ENCODE measurements at regions not wholly inside any gene's neighbourhood (a gene's known extent, or its start where the extent isn't known, plus 50 kb on each side); places are given as distances from the start of the nearest gene placed in this dataset.
"Not testable (repeated sequence)": the region's sequence is repeated elsewhere in the genome, so short reads cannot be mapped to it uniquely, and the experiment has no call there.

DNA sequence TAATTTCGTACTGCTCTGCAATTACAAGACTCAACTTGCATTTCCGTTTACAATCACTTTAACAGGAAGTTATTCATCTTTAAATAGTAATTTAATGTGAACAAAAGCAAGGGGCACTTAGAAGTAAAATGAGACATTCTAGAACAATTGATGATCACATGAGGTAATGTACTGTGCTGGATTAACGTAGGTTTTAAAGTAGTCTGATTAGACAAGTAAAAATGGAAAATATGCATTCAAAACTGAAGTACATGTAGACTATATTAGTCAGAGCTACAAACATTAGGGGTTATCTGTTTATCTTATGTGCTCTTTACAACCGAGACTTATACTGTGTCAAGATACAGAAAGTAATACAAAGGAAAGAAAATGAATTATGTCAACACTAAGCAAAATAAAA is 1528.0 kb downstream of the SLITRK5 start:
- no peaks in the 10 kb centered on the region for H3K4me1 ChIP-seq (ENCODE audit: control insufficient read depth, insufficient read depth, low read length, poor library complexity, severe bottlenecking)
- H3K27ac ChIP-seq (ENCODE audit: low read depth, low read length, severe bottlenecking) = no peak overlapping the region
- H3K4me3 ChIP-seq (ENCODE audit: extremely low read depth, insufficient read depth, low read length, poor library complexity, severe bottlenecking) = no peak overlapping the region
- WGBS, 2 experiments (ENCODE audit: insufficient coverage in 2 of 2) = 100% methylated on average over 1 of the region's 4 CpGs; no CpG with 5 or more reads in 1 of the 2 experiments
- H3K36me3 ChIP-seq (ENCODE audit: control insufficient read depth, insufficient read depth, low read length) = no peaks in the 10 kb centered on the region
- H3K9me3 ChIP-seq (ENCODE audit: control insufficient read depth, low read length) = no peaks in the 10 kb centered on the region

DNA sequence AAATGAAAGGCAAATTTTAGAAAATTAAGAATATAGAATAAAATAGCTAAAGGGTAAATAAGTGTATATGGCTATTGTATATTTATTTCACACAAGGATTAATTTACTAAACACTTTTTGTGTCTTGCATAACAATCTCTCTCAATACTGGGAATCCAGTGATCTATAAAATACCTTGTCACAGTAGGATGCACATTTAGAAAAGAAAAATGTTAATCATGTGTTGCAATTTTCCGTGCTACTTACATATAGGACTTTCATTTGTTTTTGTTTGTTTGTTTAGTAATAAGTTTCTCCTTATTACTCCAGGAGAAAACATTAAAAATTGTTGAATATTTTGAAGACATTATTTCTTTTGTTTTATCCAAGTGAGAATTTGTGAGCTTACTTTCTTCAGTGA is 1533.3 kb downstream of the SLITRK5 start:
- H3K4me1 ChIP-seq (ENCODE audit: control insufficient read depth, insufficient read depth, low read length, poor library complexity, severe bottlenecking) = no peaks in the 10 kb centered on the region
- no peaks in the 10 kb centered on the region for H3K9me3 ChIP-seq (ENCODE audit: control insufficient read depth, low read length)
- no peak overlapping the region for H3K4me3 ChIP-seq (ENCODE audit: extremely low read depth, insufficient read depth, low read length, poor library complexity, severe bottlenecking)
- no peaks in the 10 kb centered on the region for H3K36me3 ChIP-seq (ENCODE audit: control insufficient read depth, insufficient read depth, low read length)
- H3K27ac ChIP-seq (ENCODE audit: low read depth, low read length, severe bottlenecking) = no peak overlapping the region
- WGBS, 2 experiments (ENCODE audit: insufficient coverage in 2 of 2) = no CpG with 5 or more reads among the region's 1 CpG

DNA sequence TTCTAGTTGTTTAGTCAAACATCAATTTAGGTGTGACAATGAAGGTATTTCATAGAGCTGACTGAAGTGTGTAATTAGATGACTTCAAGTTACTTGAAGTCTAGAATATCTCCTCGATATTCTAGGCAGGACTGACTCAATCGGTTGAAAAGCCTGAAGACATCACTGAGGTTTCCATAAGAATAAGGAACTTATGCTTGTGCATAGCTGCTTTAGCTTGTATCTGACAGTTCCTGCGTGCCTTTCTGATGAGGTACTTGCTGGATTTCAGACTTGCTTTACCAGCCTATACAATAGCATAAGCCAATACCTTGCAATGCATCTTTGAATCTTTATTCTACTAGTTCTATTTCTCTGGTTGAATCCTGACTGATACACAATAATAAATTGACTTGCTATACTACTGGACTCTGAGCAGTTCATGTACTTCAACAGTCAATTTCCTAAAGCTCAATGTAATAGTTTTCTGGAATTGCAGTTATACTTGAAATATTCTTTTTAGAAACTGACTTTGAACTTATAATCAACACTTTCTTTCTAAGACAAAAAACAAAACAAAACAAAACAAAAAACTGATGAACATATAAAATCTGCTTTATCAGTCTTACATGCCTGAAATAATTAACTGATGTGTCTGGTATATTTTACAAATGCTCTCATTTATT is 1534.8 kb downstream of the SLITRK5 start:
- Histone ChIP-seq H3K9me3 (ENCODE audit: control insufficient read depth, low read length) (no peaks in the 10 kb centered on the region), H3K27ac (ENCODE audit: low read depth, low read length, severe bottlenecking) (no peak overlapping the region), H3K36me3 (ENCODE audit: control insufficient read depth, insufficient read depth, low read length) (no peaks in the 10 kb centered on the region), H3K4me1 (ENCODE audit: control insufficient read depth, insufficient read depth, low read length, poor library complexity, severe bottlenecking) (no peaks in the 10 kb centered on the region), H3K4me3 (ENCODE audit: extremely low read depth, insufficient read depth, low read length, poor library complexity, severe bottlenecking) (no peak overlapping the region)
- 68 to 73% methylated on average over 2 to 3 of the region's 3 CpGs for WGBS, 2 experiments (ENCODE audit: insufficient coverage in 2 of 2)

DNA sequence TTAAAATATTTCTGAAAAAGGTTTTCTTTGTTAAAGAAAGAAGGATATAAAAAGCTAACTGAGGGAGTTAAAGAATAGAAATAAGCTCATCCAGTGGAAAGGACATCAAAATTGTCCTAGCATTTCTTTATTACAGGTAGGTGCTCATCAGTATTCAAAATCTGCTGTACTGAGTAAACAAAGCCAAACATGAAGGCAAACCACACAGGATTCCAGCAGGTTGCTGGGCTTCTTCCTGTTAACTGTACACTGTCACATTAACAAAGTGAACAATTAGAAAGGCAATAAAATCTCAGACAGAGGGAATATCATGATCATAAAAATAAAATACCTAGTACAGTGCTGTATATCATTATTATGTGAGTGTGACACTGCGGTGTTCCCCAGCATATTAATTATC is 1541.0 kb downstream of the SLITRK5 start:
- WGBS, 2 experiments (ENCODE audit: insufficient coverage in 2 of 2) = no CpG with 5 or more reads among the region's 1 CpG
- Histone ChIP-seq H3K36me3 (ENCODE audit: control insufficient read depth, insufficient read depth, low read length) (no peaks in the 10 kb centered on the region), H3K4me1 (ENCODE audit: control insufficient read depth, insufficient read depth, low read length, poor library complexity, severe bottlenecking) (no peaks in the 10 kb centered on the region), H3K27ac (ENCODE audit: low read depth, low read length, severe bottlenecking) (no peak overlapping the region), H3K9me3 (ENCODE audit: control insufficient read depth, low read length) (no peaks in the 10 kb centered on the region), H3K4me3 (ENCODE audit: extremely low read depth, insufficient read depth, low read length, poor library complexity, severe bottlenecking) (no peak overlapping the region)

DNA sequence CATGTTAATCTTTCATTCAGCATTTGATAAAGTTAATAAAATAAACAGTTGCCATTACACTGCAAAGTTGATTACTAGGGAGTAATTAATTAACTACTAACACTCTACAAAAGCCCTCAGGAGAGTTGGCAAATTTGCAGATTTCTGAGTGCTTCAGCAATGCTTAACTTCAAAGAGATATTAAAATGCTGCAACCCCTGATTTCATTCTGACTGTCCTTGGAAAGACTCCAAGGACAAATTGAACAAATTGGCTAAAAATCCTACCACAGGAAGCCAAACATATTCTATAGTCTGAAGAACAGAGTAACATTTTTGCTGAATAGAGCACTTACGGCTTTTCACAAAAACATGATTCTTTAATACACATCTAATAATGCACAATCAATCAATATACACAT is 1543.0 kb downstream of the SLITRK5 start:
- 71 to 100% methylated on average over 1 of the region's 1 CpG for WGBS, 2 experiments (ENCODE audit: insufficient coverage in 2 of 2)
- H3K4me3 ChIP-seq (ENCODE audit: extremely low read depth, insufficient read depth, low read length, poor library complexity, severe bottlenecking) = no peak overlapping the region
- no peaks in the 10 kb centered on the region for H3K9me3 ChIP-seq (ENCODE audit: control insufficient read depth, low read length)
- H3K36me3 ChIP-seq (ENCODE audit: control insufficient read depth, insufficient read depth, low read length) = no peaks in the 10 kb centered on the region
- no peak overlapping the region for H3K27ac ChIP-seq (ENCODE audit: low read depth, low read length, severe bottlenecking)
- H3K4me1 ChIP-seq (ENCODE audit: control insufficient read depth, insufficient read depth, low read length, poor library complexity, severe bottlenecking) = no peaks in the 10 kb centered on the region

DNA sequence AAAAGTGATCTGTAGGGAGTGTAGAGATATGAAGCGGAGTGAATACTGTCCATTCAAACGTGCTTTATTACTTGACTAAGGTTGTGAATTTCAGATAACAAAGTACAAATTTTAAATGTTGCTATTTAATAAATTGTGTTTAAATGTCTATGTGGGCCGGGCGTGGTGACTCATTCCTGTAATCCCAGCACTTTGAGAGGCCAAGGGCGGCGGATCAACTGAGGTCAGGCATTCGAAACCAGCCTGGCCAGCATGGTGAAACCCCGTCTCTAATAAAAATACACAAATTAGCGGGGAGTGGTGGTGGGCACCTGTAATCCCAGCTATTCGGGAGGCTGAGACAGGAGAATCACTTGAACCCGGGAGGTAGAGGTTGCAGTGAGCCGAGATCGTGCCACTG is 1544.1 kb downstream of the SLITRK5 start:
- not testable (repeated sequence) for H3K36me3 ChIP-seq (ENCODE audit: control insufficient read depth, insufficient read depth, low read length); H3K4me3 ChIP-seq (ENCODE audit: extremely low read depth, insufficient read depth, low read length, poor library complexity, severe bottlenecking); H3K4me1 ChIP-seq (ENCODE audit: control insufficient read depth, insufficient read depth, low read length, poor library complexity, severe bottlenecking); H3K27ac ChIP-seq (ENCODE audit: low read depth, low read length, severe bottlenecking); H3K9me3 ChIP-seq (ENCODE audit: control insufficient read depth, low read length)
- 88 to 90% methylated on average over 6 to 7 of the region's 13 CpGs for WGBS, 2 experiments (ENCODE audit: insufficient coverage in 2 of 2)

DNA sequence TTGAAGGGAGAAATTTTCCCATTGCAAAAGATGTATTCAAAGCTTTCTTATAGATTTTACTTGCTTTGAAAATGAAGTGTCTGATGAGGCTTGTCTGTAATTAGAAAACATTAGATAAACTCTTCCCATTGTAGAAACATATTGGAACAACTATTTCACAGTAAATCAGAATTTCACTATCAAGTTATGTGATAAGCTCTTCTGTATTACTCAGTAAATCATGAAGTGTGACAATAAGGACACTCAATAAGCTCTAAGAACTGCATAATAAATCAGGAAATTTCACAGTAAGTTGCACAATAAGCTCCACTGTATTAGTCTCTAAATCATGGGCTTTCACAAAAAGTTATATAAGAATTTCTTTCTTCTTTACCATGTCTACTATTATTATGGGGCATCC is 1546.6 kb downstream of the SLITRK5 start:
- Histone ChIP-seq H3K9me3 (ENCODE audit: control insufficient read depth, low read length) (peaks cover 13% of the 10 kb centered on the region), H3K4me1 (ENCODE audit: control insufficient read depth, insufficient read depth, low read length, poor library complexity, severe bottlenecking) (no peaks in the 10 kb centered on the region), H3K36me3 (ENCODE audit: control insufficient read depth, insufficient read depth, low read length) (no peaks in the 10 kb centered on the region), H3K27ac (ENCODE audit: low read depth, low read length, severe bottlenecking) (no peak overlapping the region), H3K4me3 (ENCODE audit: extremely low read depth, insufficient read depth, low read length, poor library complexity, severe bottlenecking) (no peak overlapping the region)

DNA sequence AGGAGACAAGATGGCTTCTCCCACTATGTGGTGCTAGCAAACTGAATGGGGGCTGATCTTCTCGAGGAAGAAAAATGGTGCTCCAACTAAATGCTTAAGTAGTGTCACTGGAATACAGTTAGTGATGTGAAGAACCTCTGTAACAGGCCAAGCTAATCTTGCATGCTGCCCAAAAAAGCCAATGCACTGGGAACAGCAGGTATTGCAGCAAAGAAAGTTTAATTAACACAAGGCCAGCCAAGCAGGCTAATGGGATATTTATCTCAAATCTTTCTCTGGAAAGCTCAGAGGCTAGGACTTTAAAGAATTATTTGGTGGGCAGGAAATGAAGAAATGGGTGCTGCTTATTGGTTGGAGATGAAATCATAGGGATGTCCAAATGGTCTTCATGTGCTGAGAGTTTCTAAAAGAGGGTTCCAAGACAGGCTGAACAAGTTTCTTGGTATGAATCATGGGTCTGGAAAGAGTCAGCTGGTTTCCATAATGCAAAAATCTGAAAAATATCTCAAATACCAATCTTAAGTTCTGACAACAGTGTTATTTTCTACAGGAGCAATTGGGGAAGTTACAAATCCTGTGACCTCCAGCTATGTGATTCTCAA is 1550.5 kb downstream of the SLITRK5 start:
- H3K4me3 ChIP-seq (ENCODE audit: extremely low read depth, insufficient read depth, low read length, poor library complexity, severe bottlenecking) = no peak overlapping the region
- 91% methylated on average over 1 of the region's 1 CpG for WGBS, 2 experiments (ENCODE audit: insufficient coverage in 2 of 2)
- no peak overlapping the region for H3K27ac ChIP-seq (ENCODE audit: low read depth, low read length, severe bottlenecking)
- H3K9me3 ChIP-seq (ENCODE audit: control insufficient read depth, low read length) = peaks cover 13% of the 10 kb centered on the region
- H3K4me1 ChIP-seq (ENCODE audit: control insufficient read depth, insufficient read depth, low read length, poor library complexity, severe bottlenecking) = no peaks in the 10 kb centered on the region
- no peaks in the 10 kb centered on the region for H3K36me3 ChIP-seq (ENCODE audit: control insufficient read depth, insufficient read depth, low read length)

DNA sequence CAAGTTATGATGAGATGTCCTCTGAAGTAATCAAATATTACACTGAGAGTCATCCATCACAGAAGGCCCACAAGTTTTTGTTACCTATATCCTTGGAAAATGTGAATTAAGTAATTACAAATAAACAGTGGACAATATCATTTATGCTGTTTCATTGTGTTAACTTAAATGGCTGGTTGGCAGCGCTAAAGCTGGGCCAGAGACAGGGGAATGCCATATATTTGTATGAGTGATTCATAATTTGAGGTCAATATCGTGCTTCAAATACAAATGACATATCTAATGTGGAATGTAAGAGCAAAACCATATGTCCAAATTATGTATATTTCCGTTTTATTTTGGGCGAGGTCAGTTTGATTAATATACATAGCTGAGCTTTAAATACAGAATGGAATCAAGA is 1556.2 kb downstream of the SLITRK5 start:
- Histone ChIP-seq H3K27ac (ENCODE audit: low read depth, low read length, severe bottlenecking) (no peak overlapping the region), H3K4me3 (ENCODE audit: extremely low read depth, insufficient read depth, low read length, poor library complexity, severe bottlenecking) (no peak overlapping the region), H3K4me1 (ENCODE audit: control insufficient read depth, insufficient read depth, low read length, poor library complexity, severe bottlenecking) (no peaks in the 10 kb centered on the region), H3K36me3 (ENCODE audit: control insufficient read depth, insufficient read depth, low read length) (no peaks in the 10 kb centered on the region), H3K9me3 (ENCODE audit: control insufficient read depth, low read length) (peaks cover 2% of the 10 kb centered on the region)
- no CpG with 5 or more reads among the region's 4 CpGs for WGBS, 2 experiments (ENCODE audit: insufficient coverage in 2 of 2)

DNA sequence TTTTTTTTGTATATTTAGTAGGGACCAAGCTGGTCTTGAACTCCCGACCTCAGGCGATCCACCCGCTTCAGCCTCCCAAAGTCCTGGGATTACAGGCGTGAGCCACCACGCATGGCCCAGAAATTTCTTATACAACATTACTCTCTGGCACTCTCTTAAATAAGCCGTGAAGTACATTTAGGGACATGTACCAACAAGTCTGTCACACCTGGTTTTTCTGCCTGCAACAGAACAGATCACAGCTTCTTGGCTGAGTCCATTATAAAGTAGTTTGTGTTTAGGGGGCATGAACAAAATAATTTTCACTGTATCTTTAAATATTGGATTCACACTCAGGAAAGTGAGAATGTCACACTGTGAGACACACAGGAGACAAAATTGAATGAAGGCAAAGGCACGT is 1567.3 kb downstream of the SLITRK5 start:
- WGBS, 2 experiments (ENCODE audit: insufficient coverage in 2 of 2) = 73 to 85% methylated on average over 4 to 6 of the region's 7 CpGs

DNA sequence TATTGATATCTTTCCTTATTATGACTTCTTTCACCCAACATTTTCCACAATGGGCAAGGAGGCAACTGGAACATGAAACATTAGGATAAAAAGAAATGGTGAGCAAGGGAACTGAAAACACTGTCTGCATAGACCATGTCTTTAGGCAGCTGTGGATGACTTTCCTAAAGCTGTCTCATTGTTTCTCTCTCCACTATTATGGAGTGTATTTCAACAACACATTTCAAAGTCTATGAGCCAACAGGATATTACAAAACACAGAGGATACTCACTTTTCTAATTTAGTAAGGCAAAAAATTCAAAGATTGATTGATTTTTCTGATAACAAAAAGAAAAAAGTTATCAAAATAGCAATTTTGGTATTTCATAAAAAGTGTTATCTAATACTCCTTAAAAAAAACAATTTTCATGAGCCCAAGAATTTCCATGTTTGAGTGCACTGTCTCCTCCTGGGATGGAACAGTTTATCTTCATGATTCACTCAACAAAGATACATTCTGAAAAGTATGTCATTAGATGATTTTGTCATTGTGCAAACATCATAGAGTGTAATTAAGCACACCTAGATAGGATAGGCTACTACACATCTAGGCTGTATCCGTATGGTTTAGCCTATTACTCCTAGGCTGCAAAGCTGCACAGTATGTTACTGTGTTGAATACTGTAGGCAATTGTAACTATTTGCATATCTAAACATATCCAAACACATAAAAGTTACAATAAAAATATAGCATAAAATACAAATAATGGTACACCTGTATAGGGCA is 1568.4 kb downstream of the SLITRK5 start:
- no peaks in the 10 kb centered on the region for H3K36me3 ChIP-seq (ENCODE audit: control insufficient read depth, insufficient read depth, low read length)
- no peaks in the 10 kb centered on the region for H3K4me1 ChIP-seq (ENCODE audit: control insufficient read depth, insufficient read depth, low read length, poor library complexity, severe bottlenecking)
- WGBS, 2 experiments (ENCODE audit: insufficient coverage in 2 of 2) = no CpG with 5 or more reads among the region's 1 CpG
- no peak overlapping the region for H3K4me3 ChIP-seq (ENCODE audit: extremely low read depth, insufficient read depth, low read length, poor library complexity, severe bottlenecking)
- H3K9me3 ChIP-seq (ENCODE audit: control insufficient read depth, low read length) = no peaks in the 10 kb centered on the region
- H3K27ac ChIP-seq (ENCODE audit: low read depth, low read length, severe bottlenecking) = no peak overlapping the region

More for the DNA sequence above, 1567.3 kb downstream of the SLITRK5 start:
- H3K27ac ChIP-seq (ENCODE audit: low read depth, low read length, severe bottlenecking) = no peak overlapping the region
- no peak overlapping the region for H3K4me3 ChIP-seq (ENCODE audit: extremely low read depth, insufficient read depth, low read length, poor library complexity, severe bottlenecking)
- H3K9me3 ChIP-seq (ENCODE audit: control insufficient read depth, low read length) = no peaks in the 10 kb centered on the region
- no peaks in the 10 kb centered on the region for H3K4me1 ChIP-seq (ENCODE audit: control insufficient read depth, insufficient read depth, low read length, poor library complexity, severe bottlenecking)
- no peaks in the 10 kb centered on the region for H3K36me3 ChIP-seq (ENCODE audit: control insufficient read depth, insufficient read depth, low read length)

Data from mesodermal cell (in vitro differentiated cells).